GM19372 (cell line): ENCODE measurements at regions not wholly inside any gene's neighbourhood (a gene's known extent, or its start where the extent isn't known, plus 50 kb on each side); places are given as distances from the start of the nearest gene placed in this dataset.
A peak's percentile ranks its signal among the peaks of the same experiment; 100 is the strongest.
"Not testable (repeated sequence)": the region's sequence is repeated elsewhere in the genome, so short reads cannot be mapped to it uniquely, and the experiment has no call there.

ENCODE experiments used
- ATAC-seq: cut with Tn5 transposase; IDR thresholded peaks from one replicate; pipeline ENCODE4 v1.9.1; 2021; ENCODE audit warnings: mild to moderate bottlenecking, low read depth, moderate library complexity; ENCODE audit not compliant: unreplicated experiment

GRCh38 chr4:137892134-137892533, 350.0 kb downstream of the SLC7A11 start:
- ATAC-seq = no peak

DNA sequence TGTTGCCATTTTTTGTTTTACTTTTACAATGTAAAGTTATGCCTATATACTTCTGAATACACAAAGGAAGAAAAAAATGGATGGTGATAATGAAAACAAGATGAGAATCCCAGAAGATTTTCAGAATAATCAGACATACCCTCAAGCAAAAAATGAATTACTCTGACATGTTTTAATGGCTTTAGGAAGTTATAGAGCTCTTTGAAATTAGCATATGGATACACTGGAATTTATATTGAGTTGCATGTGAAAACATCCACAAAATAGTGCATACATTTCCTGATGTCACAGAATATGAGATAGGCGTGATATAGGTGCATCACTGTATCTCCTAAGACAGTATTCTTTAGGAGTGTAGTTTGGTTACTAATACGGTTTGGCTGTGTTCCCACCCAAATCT, 351.3 kb downstream of the SLC7A11 start:
- ATAC-seq = no peak

GRCh38 chr4:137881641-137882040, 349.3 kb upstream of the PCDH18 start:
- ATAC-seq = no peak

DNA sequence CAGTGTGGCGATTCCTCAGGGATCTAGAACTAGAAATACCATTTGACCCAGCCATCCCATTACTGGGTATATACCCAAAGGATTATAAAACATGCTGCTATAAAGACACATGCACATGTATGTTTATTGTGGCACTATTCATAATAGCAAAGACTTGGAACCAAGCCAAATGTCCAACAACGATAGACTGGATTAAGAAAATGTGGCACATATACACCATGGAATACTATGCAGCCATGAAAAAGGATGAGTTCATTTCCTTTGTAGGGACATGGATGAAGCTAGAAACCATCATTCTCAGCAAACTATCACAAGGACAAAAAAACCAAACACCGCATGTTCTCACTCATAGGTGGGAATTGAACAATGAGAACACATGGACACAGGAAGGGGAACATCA, 335.8 kb upstream of the PCDH18 start:
- not testable (repeated sequence) for ATAC-seq

DNA sequence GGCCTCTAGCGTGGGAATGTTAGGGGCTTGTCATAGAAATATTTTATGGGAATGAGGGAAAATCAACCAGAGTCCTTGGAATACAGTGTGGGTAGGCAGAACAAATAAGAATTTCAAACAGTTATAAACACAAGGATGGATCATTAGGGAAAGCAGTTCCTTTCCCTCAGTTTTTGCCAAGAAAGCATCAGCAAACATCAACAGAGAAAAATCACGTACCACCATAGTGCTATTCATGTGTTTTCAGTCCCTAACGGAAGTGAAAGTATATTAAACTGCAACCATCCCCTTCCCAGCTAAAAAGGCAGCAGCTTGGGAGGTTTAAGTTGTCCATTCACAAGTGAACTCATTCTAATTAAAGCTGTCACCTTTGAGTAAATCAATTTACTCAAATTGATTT, 334.4 kb upstream of the PCDH18 start:
- ATAC-seq = no peak

DNA sequence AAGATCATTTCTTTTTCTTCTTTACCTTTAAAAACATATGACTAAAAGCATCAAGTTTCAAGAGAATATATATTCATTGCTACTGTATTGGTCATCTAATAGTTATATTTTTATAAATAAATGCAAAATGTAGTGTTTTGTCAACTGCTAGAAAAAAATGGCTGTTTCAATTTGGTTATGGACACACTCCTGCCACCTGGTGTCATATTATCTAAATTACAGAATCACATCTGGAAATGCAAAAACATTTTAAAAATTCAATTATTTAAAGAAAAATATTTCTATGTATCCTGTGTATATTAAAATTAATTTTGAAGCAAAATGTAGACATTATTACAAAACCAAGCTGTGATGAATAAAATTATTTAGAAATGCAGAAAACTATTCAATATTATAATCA, 329.4 kb upstream of the PCDH18 start:
- no peak for ATAC-seq

DNA sequence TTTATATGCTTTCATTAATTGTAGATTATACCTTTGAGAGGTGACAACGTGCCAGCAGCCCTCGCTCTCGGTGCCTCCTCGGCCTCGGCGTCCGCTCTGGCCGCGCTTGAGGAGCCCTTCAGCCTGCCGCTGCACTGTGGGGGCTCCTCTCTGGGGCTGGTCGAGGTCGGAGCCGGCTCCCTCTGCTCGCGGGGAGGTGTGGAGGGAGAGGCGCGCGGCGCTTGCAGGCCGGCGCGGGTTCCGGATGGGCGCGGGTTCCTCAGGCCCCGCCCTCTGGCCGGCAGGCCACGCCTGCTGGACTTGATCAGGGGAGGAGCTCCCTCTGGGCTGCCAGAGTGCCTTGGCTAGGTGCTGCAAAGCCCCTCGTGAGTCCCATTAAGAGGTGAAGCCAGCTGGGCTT, 321.1 kb upstream of the PCDH18 start:
- ATAC-seq = no peak

GRCh38 chr4:137852326-137852725, 320.0 kb upstream of the PCDH18 start:
- no peak for ATAC-seq

DNA sequence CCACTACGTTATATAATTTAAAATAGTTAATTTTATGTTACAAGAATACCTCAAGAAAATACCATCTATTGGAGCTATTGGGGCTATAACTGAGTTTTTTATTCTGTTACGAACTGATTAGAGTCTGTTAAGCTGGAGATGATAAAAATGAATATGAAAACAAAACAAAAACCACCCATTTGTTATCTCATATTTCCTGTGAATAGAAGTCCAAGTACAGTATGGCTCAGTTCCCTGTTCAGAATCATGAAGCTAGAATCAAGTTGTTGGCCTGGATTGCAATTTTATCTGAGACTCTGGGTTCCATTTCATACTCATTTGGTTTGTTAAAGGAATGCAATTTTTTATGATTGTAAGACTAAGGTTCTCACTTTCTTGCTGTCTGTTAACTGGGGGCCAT, 319.1 kb upstream of the PCDH18 start:
- ATAC-seq = no peak

DNA sequence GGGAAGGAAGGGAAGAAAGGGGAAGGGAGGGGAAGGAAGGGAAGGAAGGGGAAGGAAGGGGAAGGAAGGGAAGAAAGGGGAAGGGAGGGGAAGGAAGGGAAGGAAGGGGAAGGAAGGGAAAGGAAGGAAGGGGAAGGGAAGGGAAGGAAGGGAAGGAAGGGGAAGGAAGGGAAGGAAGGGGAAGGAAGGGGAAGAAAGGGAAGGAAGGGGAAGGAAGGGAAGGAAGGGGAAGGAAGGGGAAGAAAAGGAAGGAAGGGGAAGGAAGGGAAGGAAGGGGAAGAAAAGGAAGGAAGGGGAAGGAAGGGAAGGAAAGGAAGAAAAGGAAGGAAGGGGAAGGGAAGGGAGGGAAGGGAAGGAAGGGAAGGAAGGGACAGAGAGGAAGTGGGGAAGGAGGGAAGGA, 295.7 kb upstream of the PCDH18 start:
- ATAC-seq = not testable (repeated sequence)

DNA sequence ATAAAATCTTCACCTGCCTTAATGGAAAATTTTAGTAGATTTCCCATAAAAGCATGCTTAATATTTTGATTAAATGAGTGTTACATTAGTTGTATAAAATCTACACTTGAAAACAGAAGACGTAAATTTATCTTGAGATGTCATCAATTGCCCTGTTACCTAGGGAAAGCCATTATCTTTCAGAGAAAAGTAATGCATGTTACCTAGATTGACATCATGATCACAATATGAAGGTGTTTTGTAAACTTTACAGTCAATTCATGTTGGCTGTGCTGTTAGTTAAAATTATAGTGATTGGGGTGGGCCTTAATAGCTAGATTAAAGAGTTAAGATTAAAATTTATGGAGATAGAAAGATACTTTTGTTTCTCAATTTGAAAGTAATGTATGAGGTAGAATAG, 293.2 kb upstream of the PCDH18 start:
- ATAC-seq = no peak

DNA sequence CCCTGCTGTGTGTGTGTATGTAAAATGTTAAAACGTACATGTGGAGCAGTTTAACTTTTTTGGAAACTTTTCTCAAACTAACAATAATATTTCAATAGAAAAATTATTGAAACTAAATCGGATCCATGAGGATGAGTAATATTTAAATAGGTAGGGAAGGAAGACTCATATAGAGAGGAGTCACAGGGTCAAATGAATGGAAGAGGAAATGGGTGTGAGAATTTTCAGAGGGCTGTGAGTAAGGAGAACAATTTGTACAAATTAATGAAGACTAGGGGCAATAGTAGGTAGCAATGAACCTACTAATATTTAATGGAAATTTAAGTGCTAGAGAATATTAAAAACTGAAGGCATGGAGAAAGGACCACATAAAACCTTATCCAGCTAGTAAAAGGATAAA, 290.7 kb upstream of the PCDH18 start:
- ATAC-seq = no peak

- peak; percentile 89 for ATAC-seq
These were observed 287.7 kb upstream of the PCDH18 start for GRCh38 chr4:137819964-137820383.

DNA sequence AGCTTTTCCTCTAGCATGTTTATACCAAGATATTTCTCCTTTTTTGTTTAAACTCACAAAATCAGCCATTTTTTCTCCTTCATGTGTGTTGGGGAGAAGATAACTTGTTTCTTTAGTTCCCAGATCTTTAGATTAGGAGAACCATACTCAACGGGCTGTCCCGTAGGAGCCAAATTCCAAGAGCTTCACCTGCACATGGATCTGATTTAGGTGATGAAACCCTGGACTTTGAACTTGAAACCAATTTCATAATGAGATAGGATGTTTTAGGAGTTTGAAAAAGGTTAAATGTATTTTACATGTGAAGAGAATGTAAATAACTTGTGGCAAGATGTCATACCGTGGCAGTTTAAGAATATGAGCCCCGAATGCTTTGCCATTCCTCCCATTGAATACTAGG, 280.0 kb upstream of the PCDH18 start:
- no peak for ATAC-seq

- no peak for ATAC-seq
These were observed 274.1 kb upstream of the PCDH18 start for GRCh38 chr4:137806420-137806819.

DNA sequence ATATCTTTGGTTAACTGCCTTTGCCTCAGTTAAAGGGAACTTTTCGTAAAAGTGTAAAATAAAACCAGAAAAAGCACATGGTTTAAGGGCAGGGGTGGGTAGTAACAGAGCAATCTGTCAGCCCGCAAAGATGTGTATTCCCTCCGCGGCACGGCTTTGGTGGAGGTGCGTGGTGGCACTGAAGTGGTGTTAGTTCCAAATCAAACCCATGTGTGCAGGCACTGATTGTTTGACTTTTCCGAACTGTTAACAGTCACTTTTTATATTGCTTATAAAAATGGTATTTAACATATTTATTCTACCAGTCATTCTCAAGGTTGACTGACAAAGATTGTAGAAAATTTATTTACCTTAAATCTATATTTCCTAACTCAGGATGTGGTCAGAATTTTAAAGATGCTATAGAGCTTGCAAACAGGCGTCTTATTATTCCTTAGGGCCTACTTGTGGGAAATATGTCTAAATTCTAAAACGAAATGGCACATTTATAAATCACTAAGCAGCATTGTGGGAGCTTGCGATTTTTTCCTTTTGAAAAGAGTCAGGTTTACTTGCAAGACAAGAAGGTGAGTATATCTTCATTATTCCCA, 272.7 kb upstream of the PCDH18 start:
- no peak for ATAC-seq

DNA sequence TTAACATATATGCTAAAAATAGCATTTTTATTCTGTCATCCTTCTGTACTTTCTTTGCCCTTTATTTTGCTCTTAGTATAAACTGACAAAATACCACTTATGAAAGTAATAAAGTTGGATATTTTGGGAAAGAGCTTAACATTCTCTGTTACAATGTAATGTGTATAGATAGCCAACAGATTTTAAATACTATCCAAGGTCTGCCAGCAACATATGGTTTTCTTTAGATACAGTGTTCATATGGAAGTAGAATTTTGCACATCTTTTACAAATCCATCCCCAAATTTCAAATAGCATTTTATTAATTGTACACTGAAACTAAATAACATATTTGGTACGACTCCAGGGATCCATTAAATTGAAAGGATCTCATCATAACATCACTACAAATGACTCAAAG, 268.6 kb upstream of the PCDH18 start:
- ATAC-seq = no peak

DNA sequence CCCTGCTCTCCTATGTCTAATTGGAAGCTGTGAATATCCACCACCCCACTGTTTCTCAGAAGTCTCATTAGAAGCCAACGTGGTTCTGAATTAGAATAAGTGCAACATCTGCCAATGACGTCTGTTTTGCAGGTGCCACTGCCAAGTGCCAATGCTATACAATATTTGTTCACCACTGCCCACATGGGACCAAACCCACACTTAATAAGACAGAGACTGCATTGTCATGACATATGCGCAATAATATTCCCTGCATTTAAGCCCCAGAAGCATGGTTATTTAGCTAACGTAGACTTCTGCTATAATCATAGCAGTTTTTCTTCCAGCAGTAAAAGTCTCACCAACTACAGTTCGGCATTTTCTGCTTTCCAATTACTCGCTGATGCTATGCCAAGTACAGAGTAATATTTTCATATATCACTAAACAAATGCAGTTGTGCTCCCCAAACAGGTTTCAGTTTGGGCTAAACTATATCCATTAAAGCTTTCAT, 262.5 kb upstream of the PCDH18 start:
- no peak for ATAC-seq

- ATAC-seq = not testable (repeated sequence)
These were observed 257.0 kb upstream of the PCDH18 start for GRCh38 chr4:137789263-137789662.

DNA sequence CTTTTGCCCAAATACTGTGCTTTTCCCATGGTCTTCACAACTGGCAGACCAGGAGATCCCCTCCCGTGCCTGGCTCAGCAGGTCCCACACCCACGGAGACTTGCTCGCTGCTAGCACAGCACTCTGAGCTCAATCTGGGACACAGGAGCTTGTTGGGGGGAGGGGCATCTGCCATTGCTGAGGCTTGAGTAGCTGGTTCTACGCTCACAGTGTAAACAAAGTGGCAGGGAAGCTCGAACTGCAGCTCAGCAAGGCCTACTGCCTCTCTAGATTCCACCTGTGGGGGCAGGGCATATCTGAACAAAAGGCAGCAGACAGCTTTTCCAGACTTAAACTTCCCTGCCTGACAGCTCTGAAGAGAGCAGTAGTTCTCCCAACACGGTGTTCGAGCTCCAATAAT, 251.6 kb upstream of the PCDH18 start:
- not testable (repeated sequence) for ATAC-seq

DNA sequence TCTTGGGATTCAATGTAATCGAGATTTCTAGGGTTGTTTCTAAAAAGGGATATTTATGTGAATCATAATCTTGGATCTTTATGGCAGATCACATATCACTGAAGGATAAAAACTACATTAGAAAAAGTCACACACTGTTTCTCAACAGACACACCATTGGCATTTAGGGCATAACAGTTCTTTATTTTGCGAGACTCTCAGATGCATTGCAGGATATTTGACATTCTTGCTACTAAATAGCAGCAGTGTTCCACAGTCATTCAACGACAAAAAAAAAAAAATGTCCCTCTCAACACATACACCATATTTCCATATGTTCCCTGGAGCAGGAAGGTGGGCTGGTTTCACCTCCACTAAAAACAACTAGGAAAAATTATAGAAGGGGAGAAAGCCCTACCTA, 243.4 kb upstream of the PCDH18 start:
- ATAC-seq = no peak

DNA sequence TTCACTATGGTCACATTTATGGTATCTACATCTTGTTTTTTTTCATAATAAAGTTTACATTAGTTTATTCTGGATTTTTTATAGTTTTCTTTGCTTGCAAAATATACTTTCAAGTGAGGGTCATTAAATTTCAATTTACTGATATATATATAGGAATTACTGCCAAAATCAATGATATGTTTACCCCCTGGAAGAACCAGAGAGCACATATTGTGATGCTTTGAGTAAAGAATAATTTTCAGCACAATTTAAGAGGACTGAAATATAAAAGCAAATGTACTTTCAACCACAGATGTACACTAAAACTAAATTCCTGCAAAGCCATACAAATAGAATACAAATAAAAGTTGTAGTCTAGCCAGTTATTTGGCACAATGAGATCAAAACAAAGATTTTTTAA, 242.2 kb upstream of the PCDH18 start:
- no peak for ATAC-seq

GRCh38 chr4:137768881-137769280, 236.6 kb upstream of the PCDH18 start:
- ATAC-seq = no peak
